ENCODE measurements at regions not wholly inside any gene's neighbourhood (a gene's known extent, or its start where the extent isn't known, plus 50 kb on each side); places are given as distances from the start of the nearest gene placed in this dataset.

DNA sequence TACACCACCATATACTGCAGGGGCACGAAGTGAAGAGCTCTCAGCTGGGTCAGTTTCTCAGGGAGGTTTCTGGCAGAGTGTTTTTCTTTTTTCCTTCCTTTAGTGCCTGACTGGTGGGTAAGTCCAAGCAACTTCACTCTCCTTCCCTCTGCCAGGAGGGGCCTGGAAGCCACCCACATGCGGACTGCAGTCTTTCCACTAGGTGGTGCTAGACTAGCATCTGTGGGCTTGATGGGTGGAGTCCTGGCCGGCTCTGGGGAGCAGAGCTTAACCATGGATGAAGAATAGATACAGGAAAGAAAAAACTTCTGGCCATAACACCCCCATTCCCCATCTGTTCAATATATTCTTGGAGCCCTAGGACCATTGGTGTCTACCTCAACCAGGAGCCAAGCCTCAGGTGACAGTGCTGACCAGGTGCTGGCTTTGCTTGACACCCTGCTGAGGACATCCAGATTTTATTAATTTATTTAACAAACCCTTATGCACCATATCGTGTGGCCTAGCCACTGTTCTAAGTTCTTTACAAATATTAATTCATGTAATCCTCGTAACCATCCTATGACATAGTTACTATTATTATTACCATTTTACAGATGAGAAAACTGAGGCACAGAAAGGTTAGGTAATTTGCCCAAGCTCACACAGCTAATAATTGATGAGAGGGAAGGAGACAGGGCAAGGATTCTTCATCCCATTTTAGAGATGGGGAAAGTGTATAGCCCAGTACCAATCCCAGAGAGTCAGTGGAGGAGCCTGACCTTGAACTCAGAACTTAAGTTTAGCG lies 126.7 kb upstream of the CSF3R start:
- DNase-seq = peak in 47 of 56 donors; percentile 3 to 74 (median 35)

DNA sequence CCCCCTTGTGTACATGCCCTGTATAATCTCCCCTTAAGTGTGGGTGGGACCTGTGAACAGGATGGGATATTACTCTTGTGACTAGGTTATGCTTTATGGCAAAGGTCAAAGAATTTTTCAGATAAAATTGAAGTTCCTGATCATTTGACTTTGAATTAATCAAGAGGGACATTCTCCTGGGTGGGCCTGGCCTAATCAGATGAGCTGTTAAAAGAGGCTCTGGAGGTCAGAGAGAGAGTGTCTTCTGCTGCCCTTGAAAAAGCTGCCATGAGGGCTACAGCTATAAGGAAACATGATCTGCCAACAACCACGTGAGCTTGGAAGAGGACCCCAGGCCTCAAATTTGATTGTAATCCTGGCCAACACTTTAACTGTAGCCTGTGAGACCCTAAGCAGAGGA lies 125.6 kb upstream of the CSF3R start:
- no peak for DNase-seq

DNA sequence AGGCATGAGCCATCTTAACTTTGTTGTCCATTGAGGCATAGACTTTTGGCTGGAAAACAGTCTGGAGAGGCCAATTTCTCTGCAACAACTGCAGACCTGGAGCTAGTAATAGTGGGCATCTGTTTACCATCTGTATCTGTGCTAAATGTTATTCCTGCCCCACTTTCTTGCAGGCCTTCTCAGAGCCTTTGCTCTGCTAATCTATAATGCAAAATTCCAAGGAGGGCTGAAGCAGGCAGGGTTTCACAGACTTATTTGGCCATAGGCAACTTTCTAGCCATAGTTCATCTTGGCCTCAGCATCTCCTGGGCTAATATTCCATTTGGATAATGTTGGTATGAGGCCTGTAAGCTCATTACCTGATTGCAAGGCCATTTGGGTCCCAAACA lies 124.5 kb upstream of the CSF3R start:
- DNase-seq = no peak

DNA sequence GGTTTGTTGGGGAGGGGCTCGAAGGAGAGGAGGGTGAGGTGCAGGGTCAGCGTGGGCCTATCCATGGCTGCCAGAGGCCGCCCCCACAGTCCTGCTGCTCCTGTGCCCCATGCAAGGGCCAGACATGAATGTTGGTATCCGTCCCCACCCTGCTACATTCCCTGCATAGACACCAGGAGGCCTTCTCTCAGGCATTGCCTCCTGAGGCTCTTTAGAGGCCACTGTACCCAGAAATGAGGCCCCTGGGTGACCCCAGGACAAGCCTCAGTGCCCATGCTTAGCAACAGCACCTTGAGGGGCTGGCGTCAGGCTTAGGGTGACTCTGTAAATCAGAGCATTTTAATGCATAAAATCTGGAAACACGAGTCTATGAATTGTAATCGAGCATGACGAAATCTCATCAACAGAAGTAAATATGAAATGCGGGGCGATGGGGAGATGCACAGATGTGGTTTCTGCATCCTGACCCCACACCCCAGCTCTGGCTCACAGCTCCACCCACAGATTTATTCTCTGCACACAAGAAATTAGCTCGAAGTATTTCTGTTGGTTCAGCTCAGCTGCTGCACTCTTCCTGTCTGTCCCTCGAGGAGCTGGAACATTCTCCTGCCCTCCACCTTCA lies 124.0 kb upstream of the CSF3R start:
- DNase-seq = no peak

DNA sequence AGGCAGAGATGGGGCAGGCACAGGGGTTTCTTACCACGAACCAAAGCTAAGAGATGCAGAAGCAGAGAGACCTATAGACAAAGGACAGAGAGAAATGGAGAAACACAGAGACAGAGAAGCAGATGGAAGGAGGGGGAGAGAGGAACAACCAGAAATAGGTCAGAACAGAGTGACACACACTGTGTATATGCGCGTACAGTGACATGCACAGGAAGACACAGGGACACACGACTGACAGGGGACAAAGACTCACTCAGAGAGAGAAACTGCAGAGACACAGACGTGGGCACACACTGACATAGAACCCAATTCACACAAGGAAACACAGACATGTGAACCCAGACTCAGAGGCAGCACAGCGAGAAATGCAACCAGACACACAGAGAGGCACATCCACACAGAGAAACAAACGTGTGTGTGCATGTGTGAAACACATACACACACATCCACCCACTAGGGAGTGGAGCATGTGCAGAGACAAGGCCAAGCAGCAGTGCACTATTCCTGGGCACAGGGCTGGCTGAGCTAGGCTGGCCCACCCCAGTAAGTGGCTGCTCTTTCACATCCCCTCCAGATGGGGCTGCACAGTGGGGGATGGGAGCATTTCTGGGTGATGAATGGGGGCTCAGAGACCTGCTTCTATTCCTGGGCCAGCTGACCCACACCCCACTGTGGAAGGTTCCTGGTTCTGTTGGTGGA lies 123.4 kb upstream of the CSF3R start:
- DNase-seq = no peak

DNA sequence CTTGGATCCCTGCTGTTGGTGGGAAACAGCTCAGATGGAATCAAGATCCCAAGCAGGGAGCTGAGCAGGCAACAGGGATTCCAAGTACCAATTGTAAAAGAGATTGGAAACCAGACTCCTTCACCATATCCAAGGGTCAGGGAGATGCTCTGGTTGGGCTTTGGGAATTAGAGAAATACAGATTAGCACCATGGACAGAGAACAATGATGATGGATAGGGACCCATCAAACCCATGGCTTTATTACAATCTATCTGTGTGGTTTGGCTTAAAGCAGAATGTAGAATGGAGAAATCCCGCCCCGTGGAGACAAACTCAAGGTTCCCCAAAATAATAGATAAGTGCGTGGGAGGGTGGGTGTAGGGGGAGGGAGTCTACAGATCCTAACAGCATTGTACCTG lies 120.7 kb upstream of the CSF3R start:
- no peak for DNase-seq

DNA sequence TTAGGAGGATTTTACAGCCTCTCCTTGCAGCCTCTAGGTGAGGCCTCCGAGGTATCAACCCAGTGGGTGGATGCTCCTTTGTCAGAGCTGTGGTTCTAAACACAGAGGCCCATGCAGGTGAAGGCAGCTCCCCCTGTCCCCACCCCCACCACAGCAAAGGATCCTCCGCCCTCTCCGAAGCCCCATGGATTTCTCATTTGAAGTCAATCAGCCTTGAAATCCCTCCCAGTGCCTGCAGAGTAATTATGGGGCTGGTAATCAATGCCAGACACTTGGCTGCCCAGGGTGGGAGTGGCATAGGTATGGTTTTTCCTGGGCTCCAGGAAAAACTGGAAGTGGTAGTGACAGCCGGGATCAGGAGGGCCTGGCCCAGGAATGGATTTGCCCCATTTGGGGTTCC lies 119.5 kb upstream of the CSF3R start:
- no peak for DNase-seq

DNA sequence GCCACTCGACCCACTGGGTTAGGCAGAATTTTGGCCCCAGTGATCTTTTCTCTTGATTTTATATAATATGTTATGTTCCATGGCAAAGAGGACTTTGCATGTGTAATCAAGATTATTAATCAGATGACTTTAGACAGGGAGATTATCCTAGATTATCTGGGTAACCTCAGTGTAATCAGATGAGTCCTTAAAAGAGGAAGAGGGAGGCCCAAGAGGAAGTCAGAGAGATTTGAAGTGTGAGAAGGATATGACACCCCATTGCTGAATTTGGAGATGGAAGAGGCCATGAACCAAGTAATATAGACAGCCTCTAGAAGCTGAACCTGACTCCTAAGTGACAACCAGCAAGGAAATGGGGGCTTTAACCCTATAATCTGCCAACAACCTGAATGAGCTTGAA lies 117.1 kb upstream of the CSF3R start:
- DNase-seq = no peak

DNA sequence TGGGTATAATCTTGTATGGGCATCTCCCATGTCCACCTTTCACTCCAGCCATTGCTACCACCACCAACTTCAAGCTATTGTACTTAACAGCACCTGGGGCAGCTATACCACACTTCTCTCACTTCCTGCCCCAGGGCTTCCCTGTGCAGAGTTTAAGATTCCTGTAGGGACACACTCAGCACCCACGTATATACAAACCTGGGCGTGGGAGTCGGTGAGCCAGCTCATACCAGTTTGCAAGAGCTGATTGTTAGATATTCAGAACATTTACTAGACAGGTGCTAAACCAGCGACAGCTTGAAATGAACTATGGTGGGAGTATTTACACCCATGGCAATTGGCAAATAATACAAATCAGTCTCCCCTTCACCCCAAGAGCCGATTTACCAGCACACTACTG lies 114.8 kb upstream of the CSF3R start:
- DNase-seq = peak in 12 of 56 donors; percentile 2 to 32 (median 8)

DNA sequence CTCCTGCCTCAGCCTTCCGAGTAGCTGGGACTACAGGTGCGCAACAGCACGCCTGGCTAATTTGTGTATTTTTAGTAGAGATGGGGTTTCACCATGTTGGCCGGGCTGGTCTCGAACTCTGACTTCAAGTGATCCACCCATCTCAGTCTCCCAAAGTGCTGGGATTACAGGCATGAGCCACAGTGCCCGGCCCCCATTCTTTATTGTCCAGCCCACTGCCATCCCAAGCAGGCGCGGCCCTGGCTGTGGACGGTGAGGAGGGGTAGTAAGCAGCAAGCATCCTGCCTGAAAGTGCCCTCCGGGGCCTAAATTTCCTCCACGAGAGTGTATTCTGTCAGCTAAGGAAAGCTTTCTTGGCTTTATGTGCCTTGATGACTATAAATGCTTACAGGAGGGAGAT lies 113.2 kb upstream of the CSF3R start:
- no peak for DNase-seq

DNA sequence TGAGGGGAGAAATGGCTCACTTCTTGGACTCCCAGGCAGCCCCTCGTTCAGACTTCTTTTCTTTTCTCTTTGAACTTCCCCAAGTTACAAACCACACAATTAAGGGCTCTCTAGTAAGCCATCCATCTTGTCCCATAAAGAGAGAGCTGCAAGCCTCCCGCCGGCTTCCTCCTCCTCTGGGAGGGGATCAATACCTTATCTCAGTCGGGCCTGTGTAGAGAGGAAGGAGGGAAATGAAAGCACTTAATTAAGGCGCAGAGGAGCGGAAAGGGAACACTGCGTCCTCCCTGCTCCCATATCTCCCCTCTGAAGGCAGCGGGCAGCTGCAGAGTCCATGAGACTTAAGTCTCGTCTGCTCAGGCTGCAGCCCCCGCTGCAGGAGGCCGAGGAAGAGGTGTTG lies 112.6 kb upstream of the CSF3R start:
- DNase-seq = no peak

DNA sequence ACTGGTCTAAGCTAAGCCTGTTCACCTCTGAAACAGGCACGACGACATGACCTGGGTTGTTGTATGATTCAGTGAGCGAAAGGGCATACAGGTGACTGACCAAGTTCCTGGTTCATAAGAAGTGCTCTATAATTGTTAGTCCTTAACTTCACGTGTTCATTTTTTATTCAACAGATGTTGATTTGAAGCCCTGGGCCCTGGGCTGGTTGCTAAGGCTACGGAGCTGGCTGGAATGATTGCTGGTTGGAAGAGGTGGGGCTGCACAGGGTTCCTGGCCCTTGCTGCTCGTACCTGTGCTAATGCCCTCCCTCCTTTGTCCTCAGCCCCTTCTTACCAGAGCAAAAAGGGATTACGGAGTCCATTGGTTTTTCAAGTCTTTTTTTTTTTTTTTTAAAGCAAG lies 111.3 kb upstream of the CSF3R start:
- no peak for DNase-seq

DNA sequence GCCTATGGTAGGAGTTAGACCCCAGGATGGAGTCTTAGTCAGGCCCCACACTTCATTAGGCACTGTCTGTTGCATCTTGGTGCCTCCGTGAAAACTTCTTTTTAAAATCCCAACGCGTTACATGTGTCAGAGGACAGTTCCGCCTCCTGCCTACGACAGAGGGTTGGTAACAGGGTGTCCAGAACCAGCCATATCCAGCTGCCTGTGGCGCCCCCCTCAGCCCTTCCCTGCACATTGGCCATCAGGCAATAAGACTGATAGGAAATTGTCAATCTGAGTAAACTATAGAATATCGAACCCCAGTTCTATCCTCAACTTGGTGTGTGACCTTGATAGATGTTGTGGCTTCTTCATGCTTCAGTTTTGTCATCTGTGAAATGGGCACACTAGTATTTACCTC lies 108.6 kb upstream of the CSF3R start:
- no peak for DNase-seq

DNA sequence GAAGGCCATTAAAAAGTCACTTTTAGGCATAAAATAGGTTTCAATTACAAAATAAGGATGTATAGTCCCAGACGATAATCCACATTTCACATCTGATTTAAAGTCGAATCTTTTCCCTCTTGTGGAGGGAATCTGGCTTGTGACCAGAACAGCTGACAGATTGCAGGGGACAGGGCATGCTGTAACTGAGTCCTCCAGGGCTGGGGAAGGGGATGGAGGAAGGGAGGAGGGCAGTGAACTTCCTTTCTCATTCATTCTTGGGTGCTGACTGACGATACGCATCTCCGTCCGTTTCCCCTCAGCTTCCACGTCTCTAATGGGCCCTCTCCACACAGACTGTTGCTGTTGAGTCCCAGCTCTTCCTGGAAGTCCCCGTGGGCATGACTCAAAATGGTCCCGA lies 108.1 kb upstream of the CSF3R start:
- DNase-seq = no peak

DNA sequence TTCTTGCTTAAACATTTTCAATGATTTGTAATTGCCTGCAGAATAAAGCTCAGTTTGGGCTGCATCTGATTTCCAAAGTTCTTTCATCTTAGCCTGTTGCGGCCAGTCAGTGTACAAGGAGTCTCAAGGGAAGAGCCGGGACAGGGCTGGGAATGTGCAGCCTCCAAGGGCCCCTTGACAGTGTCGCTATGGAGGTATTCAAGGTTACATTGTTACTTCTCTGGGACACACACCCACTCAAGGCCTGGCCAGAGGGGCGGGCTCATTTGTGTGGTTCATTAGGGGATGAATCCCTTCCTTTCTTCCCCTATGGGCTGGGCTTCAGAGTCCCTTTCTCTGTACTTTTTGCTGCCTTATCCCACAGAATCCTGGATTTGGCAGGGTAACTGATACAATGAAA lies 107.6 kb upstream of the CSF3R start:
- no peak for DNase-seq

DNA sequence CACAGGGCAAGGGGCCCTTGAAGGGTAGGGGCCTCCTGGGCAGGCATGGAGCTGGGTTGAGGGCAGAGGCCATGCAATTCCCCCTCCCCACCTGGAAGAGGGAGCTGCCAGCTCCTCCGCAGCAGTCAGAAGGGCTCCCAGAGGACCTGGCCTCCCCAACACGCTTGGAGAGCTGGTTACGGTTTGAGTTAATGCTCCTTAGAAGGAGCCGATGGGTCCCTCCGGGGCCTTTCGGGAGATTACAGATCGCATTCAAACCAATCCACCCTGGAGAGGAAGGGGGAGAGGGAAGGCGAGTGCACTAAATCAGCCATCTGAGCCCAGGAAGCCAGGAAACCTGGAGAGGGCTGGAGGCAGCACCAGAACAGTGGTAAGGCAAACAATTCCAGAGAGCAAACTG lies 106.3 kb upstream of the CSF3R start:
- no peak for DNase-seq

DNA sequence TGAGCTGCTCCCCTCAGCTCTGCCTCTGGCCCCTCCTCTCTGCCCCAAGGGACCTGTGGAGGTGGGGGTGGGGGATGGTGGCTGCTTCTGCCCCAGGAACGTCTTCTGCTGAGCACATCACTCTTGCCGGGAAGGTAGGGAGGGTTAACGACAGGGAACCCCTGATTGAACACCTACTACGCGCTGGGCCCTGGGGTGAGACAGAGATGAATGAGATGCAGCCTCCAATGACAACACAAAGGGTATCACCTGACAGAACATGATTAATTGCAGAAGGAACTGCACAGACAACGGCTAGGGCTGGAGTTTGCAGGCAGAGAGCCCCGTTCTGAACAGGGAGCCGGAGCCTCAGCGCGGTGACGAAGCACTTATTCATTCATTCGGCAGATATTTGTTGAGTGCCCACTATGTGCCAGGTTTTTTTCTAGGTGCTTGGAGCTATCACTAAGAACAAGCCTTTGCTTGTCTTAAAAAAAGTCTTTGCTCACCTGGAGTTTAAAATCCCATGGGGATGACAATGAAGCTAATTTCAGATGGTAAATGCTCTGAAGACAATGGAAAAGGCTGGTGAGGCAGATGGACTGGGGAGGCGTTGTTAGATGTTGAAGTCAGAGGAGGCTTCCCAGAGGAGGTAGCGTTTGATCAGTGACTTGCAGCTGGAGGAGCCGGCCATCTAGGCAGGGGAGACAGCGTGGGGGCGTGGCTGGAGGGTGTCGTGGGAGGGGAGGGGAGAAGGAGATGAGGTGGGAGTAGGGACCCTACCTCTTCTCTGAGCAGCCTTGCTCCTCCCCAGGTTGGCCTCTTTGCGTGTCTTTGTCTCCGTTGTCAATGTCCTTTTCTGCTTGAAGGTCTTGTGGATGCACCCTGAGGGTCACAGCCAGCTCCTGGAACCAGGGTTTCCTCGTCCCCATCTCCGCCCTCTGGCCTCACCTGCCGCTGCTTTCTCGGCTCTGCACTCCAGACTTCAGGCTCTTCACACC lies 103.1 kb upstream of the CSF3R start:
- peak in 1 of 56 donors; percentile 5 for DNase-seq

DNA sequence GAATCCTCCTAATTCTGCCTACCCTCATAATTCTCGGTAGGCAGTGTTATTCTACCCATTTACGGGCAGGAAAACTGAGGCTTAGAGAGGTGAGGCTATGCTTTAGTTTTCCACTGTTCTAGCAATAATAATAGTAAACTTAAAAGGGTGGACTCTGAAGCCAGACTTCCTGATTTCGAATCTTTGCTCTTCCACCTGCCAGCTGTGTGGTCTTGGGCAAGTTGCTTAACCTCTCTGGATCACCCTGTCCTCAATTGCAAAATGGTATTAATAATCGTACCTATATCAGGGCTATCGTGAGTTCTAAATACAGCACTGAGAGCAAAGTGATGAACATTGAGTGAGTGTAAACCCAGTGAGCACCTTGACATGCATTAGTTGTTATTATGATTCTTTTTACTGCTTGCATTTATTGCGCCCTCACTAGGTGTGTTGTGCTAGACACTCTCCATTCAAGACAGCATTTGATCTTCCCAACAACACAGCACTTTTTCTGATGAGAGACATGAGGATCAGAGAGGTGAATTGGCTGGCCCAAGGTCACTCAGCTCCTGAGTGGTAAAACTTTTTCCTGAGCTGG lies 102.3 kb upstream of the CSF3R start:
- DNase-seq = no peak

DNA sequence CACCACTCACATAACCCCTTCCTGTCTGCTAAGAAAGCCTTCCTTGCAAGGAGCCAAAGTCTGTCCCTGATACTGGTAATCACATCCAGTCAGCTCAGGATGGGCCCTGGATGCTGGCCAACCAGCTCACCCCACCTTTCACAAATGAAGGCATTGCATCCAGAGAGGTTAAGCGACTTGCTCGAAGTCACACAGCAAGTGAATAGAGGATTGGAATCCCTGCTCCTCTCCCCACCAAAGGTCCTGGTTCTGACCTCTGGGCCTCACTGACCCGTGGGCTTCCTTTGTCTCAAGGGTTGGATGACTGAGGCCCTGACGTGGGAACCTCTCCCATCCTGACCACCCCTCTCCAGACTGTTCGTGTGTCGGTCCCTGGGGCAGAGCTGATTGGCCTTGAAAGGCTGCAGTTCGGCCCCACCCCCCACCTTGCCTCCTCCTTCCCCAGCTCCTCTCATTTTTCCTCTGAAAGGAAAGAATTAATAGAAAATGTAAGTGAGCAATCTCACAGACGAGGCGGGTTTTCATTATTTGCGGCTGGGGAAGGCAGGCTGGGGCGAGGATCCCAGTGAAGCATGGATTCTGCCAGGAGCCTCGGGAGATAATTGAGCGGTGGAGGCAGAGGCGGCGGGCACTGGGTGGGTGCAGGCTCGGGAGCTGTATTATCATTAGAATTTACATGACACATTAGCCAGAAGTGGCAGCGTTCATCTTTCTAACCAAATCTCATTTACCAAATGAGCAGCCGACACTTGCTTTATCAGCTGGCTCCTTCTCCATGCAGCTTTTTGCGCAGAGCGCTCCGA lies 101.5 kb upstream of the CSF3R start:
- DNase-seq = peak in 35 of 56 donors; percentile 1 to 82 (median 23)

DNA sequence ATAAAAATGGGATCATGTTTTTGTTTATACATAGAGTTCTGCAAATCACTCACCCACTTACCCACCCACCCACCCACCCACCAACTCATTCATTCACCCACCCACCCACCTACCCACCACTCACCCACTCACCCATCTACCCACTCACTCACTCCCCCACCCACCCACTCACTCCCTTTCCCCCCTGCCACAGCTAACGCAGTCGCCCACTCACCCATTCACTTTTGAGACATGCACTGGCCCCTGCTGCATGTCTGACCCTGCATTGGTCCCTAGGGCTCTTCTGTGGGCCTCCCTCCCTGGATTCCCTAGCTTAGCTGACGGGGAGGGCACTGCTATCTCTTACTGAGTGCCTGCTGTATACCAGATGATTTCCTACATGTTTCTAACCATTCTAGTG lies 100.4 kb upstream of the CSF3R start:
- DNase-seq = no peak

Measured in nucleus accumbens (tissue), 56 donors.